ENCODE measurements at regions not wholly inside any gene's neighbourhood (a gene's known extent, or its start where the extent isn't known, plus 50 kb on each side); places are given as distances from the start of the nearest gene placed in this dataset.

DNA sequence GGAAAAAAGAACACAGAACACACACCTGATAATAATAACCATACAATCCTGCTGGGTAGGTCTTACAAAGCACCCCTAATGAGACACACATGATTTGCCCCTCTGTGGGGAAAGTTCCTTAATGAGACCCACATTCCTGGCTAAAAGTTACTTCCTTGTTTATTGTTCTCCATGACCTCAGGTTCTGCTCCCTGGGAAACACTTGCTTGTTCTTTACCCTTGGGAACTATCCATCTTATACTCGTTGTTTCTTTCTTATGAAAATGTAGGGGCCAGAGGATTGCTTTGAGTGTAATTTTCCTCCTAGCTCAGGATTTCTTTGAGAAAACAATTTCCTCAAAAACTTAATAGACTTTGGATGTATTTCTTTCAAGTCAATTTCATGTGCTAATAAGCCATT is 52.1 kb upstream of the PCDH10 start:
- no peak for DNase-seq

Measured in T-helper 2 cell (primary cell).